ENCODE measurements at regions not wholly inside any gene's neighbourhood (a gene's known extent, or its start where the extent isn't known, plus 50 kb on each side); places are given as distances from the start of the nearest gene placed in this dataset.

DNA sequence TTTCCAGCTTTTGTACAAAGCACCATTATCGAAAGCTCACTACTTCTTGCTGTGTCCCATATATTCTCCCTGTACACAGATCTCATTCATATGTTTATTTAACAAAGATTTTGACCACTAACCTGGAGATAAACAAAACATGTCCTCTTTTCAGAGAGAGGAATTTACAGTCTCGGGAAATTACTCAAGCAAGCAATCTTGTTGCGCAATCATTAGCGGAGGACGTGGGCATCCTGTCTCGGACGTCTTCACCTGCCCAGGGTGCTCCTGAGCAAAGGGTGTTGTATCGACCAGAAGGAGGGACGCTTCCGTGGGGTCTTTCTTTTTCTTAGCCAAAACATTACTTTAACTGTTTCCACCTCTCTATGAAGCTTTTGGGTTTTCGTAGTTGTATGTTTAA lies 66.5 kb upstream of the CLCN4 start:
- TF ChIP-seq CREB1 (IDR thresholded peaks at IDR 0.05; ENCODE audit: low read depth) (no peak), CEBPB (IDR thresholded peaks at IDR 0.05) (peak; percentile 87)

DNA sequence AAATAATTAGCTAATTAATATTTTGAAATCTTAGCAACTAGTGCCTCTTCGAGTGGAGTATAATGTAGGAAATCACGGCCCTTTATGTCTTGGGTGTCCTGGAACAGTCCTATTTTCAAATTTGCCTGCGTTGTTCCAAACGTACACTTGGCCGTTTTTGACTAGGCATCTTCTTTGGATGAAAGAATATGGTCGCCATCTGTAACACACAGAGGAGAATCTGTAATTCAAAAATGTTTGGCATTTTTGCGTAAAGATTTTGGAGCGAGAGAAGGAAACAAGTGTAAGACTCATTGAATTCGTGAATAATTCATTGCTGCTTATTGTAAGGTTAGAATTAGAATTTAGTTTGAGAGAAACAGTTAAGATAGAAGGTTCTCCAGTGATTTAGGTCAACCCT lies 61.5 kb upstream of the CLCN4 start:
- no peak for TF ChIP-seq EGR1 (IDR thresholded peaks at IDR 0.05)
- no peak for TF ChIP-seq CEBPB (IDR thresholded peaks at IDR 0.05)
- TF ChIP-seq EP300 (IDR thresholded peaks at IDR 0.05; ENCODE audit: borderline replicate concordance), result no peak
- no peak for TF ChIP-seq FOXM1 (IDR thresholded peaks at IDR 0.05; ENCODE audit: borderline replicate concordance, low read depth)
- TF ChIP-seq, protein P1, sequence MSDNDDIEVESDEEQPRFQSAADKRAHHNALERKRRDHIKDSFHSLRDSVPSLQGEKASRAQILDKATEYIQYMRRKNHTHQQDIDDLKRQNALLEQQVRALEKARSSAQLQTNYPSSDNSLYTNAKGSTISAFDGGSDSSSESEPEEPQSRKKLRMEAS (IDR thresholded peaks at IDR 0.05), result no peak
- TF ChIP-seq, protein P2, sequence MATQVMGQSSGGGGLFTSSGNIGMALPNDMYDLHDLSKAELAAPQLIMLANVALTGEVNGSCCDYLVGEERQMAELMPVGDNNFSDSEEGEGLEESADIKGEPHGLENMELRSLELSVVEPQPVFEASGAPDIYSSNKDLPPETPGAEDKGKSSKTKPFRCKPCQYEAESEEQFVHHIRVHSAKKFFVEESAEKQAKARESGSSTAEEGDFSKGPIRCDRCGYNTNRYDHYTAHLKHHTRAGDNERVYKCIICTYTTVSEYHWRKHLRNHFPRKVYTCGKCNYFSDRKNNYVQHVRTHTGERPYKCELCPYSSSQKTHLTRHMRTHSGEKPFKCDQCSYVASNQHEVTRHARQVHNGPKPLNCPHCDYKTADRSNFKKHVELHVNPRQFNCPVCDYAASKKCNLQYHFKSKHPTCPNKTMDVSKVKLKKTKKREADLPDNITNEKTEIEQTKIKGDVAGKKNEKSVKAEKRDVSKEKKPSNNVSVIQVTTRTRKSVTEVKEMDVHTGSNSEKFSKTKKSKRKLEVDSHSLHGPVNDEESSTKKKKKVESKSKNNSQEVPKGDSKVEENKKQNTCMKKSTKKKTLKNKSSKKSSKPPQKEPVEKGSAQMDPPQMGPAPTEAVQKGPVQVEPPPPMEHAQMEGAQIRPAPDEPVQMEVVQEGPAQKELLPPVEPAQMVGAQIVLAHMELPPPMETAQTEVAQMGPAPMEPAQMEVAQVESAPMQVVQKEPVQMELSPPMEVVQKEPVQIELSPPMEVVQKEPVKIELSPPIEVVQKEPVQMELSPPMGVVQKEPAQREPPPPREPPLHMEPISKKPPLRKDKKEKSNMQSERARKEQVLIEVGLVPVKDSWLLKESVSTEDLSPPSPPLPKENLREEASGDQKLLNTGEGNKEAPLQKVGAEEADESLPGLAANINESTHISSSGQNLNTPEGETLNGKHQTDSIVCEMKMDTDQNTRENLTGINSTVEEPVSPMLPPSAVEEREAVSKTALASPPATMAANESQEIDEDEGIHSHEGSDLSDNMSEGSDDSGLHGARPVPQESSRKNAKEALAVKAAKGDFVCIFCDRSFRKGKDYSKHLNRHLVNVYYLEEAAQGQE (IDR thresholded peaks at IDR 0.05; ENCODE audit: low read depth), result no peak
- TF ChIP-seq, protein P3, sequence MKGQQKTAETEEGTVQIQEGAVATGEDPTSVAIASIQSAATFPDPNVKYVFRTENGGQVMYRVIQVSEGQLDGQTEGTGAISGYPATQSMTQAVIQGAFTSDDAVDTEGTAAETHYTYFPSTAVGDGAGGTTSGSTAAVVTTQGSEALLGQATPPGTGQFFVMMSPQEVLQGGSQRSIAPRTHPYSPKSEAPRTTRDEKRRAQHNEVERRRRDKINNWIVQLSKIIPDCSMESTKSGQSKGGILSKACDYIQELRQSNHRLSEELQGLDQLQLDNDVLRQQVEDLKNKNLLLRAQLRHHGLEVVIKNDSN (IDR thresholded peaks at IDR 0.05), result no peak
- no peak for TF ChIP-seq CREB1 (IDR thresholded peaks at IDR 0.05; ENCODE audit: low read depth)
- TF ChIP-seq TEAD4 (IDR thresholded peaks at IDR 0.05), result no peak
- no peak for TF ChIP-seq YY1 (IDR thresholded peaks at IDR 0.05; ENCODE audit: low read depth)
- no peak for TF ChIP-seq ZBTB7A (IDR thresholded peaks at IDR 0.05; ENCODE audit: low read depth)

DNA sequence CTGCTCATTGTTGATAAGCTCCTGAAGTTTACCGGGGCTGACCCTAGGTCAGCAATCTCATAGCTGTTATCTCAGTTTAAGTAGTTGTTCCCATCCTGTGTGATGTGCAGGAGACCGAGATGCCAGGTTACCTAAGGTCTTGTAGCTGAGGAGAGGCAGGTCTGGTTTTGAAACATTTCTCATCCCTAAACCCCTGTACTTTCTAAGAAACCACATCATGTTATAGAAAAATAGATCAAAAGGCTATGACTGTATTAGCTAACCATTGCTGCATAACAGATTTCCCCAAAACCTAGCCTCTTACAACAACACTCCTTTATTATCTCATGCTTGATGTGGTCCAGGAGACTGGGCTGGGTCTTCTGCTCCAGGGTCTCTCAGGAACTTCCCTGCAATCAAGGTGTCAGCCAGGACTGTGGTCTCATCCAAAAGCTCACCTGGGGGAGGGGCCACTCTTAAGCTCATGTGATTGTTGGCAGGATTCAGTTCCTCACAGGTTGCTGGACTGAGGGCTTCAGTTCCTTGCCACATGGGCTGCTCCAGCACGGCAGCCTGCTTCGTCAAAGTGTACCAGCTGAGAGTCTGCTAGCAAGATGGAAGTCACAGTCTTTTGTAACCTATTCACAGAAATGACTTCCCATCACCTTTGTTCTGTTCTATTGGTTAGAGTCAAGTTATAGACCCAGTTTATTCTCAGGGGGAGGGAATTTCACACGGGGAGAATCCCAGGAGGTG lies 60.9 kb upstream of the CLCN4 start:
- TF ChIP-seq ZBTB7A (IDR thresholded peaks at IDR 0.05; ENCODE audit: low read depth), result no peak
- TF ChIP-seq, protein P3 (IDR thresholded peaks at IDR 0.05), result no peak
- TF ChIP-seq, protein P2 (IDR thresholded peaks at IDR 0.05; ENCODE audit: low read depth), result no peak

DNA sequence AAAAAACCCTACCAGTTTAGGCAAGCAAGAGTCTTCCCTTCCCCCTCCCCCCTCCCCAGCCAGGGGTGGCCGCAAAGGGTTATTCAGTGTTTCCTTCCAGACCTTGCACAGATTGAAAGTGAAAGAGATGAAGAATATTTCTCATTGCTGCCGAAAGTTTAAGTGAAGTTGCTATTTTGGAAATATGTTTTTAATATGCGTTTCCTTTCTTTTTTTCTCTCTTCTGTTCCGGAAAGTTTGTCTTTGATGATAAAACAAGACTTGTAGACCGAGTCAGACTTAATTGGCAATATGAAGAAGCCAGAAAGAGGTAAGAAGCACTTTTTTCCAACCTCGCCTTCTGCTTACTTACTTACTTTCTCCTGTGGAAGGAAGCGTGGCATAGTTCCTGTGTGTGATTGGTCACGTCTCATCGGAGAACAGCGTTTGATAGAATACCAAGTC lies 58.5 kb upstream of the CLCN4 start:
- TF ChIP-seq, protein P2 (IDR thresholded peaks at IDR 0.05; ENCODE audit: low read depth), result no peak
- TF ChIP-seq FOXM1 (IDR thresholded peaks at IDR 0.05; ENCODE audit: borderline replicate concordance, low read depth) (no peak), TEAD4 (IDR thresholded peaks at IDR 0.05) (no peak), CEBPB (IDR thresholded peaks at IDR 0.05) (no peak), EGR1 (IDR thresholded peaks at IDR 0.05) (no peak), YY1 (IDR thresholded peaks at IDR 0.05; ENCODE audit: low read depth) (no peak), TCF12 (IDR thresholded peaks at IDR 0.05; ENCODE audit: low read depth) (no peak), RAD21 (IDR thresholded peaks at IDR 0.05; ENCODE audit: low read depth) (no peak), ZBTB7A (IDR thresholded peaks at IDR 0.05; ENCODE audit: low read depth) (no peak), NFIC (IDR thresholded peaks at IDR 0.05) (no peak)

DNA sequence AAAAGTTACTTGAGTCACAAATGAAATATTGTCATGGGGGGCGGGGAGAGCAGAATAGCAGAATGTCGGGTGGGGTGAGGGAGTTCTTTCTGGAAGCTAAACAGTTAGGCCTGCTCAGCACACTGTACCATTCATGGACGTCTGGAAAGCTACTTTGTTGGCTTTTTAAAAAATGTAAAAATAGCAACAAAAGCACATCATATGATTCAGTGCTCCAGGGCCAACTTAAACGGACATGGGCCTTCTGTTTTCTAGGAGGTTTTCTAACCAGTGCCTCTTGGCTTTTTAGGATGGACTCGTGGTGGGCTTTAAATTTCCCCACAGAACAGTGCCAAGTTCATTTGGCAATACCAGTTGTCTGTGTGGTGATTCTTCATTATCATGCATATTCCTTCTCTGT lies 57.4 kb upstream of the CLCN4 start:
- TF ChIP-seq RAD21 (IDR thresholded peaks at IDR 0.05; ENCODE audit: low read depth) (no peak), NFIC (IDR thresholded peaks at IDR 0.05) (no peak), FOXM1 (IDR thresholded peaks at IDR 0.05; ENCODE audit: borderline replicate concordance, low read depth) (no peak), EGR1 (IDR thresholded peaks at IDR 0.05) (no peak), TEAD4 (IDR thresholded peaks at IDR 0.05) (no peak), YY1 (IDR thresholded peaks at IDR 0.05; ENCODE audit: low read depth) (no peak), TAF1 (IDR thresholded peaks at IDR 0.05; ENCODE audit: low read depth) (no peak), CREB1 (IDR thresholded peaks at IDR 0.05; ENCODE audit: low read depth) (no peak)
- TF ChIP-seq, protein P2 (IDR thresholded peaks at IDR 0.05; ENCODE audit: low read depth), result no peak
- TF ChIP-seq, protein P1 (IDR thresholded peaks at IDR 0.05), result no peak
- TF ChIP-seq, protein P3 (IDR thresholded peaks at IDR 0.05), result no peak
